Stimulated activated CD8-positive, alpha-beta memory T cell treated with anti-CD3 and anti-CD28 coated beads, Interleukin-2, amount 100 ng/mL, for 48 hours (primary cell): ENCODE measurements at regions not wholly inside any gene's neighbourhood (a gene's known extent, or its start where the extent isn't known, plus 50 kb on each side); places are given as distances from the start of the nearest gene placed in this dataset.
A peak's percentile ranks its signal among the peaks of the same experiment; 100 is the strongest.
"Not testable (repeated sequence)": the region's sequence is repeated elsewhere in the genome, so short reads cannot be mapped to it uniquely, and the experiment has no call there.

Experiments used
- DNase-seq, 2 donors: peaks; one replicate each; pipeline ENCODE4 v3.0.0-alpha.2; 2020; ENCODE audit warnings: low read depth in 2 of 2

DNA sequence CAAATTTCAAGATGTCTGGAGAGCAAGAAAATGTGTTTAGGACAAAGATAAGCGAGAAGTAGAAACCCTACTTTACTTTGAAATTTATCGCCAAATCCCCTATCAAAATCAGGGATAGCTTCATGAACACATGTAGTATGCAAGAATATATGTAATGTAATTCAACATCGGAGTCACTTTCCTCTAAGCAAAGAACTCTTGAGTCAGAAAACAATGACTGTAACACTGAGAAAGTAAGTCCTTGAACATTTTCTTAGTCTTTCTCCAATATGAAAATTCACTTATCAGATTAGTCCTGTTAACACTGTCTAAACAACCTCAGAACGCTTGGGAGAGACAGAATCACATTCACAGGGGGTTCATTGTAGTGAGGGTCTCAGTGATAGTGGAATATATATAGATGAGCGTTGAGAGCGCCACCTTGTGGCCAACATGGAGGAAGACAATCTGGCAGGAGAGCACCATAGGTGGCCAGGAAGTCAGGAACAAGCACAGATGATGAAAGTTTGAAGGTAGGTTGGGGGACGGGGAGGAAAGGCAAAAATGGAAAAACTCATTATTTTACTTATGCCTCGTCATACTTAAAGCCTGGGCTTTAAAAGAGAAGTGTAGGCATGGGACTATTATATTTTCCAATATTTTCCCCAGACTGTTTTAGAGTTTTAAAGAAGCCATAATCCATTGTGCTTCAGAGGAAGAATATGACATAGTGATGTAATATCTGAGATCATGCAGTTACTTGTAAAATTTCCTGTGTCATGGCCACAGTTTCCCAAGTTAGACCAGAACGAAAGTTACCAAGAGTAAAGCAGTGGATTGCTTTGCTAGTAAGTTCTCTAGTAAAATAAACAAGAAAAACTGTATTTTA lies 115.5 kb upstream of the GNAI1 start:
- DNase-seq, result peak; percentile 4 to 12

DNA sequence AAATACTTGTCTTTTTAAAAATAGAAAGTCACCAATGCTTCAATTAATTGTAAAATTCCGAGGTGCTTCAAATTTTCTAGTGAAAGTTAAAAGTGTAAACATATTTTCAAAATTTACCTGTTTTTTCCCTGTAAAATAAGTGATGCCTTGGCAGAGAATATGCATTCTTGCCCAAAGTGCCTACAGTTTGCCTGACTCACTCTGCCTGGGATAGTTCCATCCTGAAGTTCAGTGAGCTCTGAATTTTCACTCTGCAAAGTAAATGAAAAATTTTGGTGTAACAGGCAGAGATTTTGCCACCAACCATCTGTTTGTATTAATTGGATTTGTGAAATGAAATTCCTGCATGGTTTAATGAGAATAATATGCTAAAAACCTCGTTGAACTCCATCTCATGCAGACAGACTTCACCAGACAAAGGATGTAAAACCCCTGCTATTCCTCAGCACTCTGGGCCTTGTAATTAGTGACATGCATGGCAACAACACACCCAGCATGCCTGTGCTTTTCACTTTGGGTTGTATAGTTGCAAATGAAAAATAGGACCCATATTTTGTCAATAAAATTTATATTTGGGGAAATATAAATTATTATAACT lies 117.4 kb upstream of the GNAI1 start:
- DNase-seq, result no peak

DNA sequence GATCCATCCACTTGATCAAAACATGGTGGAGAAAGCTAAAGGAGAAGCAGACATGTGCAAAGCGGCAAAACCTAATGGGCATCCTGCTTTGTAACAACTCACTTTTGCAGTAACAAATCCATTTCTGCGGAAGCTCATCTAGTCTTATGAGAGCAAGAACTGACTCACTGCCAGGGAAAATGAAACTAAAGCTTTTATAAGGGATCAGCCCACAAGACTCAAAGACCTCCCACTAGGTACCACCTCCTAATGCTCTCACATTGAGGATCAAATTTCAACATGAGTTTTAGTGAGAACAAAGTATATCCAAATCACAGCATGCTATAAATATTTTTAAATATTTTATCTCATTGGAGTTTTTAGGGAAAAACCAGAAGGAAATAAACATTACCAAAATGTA lies 120.1 kb upstream of the GNAI1 start:
- no peak for DNase-seq

DNA sequence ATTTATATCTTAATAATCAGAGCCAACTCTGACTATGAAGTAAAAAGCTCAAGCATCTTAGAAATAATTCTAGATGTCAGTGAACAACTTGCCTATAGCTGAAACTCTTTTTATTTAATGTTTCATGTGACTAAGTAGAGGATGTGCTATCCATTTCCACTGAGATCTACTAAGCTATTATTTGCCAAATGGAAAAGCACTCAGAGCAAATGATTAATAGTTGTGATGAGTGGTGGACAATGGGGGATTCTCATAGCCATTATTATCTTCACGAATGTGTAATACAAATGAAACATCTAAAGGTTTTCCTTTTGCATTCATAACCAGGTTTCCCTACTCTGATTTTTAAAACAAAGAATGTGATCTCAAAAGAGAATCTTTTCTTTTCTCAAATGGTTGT lies 126.6 kb upstream of the GNAI1 start:
- DNase-seq, result no peak

DNA sequence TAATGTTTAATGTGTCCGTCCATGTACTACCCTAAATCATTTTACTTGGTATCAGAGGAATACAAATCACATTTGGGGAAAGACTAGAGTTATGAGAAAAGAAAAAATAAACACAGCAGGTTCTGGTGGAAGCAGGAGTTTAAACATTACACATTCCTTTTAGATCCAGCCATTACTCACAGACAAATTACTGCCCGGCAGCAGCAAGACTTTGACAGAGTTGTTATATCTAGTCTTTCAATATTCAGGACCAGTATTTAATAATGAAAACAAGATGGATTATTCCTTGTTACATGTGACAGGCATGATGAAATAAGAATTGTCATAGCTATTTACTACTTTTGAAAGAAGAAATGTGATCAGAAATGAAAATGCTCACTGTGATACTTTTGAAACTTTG lies 131.8 kb upstream of the GNAI1 start:
- DNase-seq, result no peak

DNA sequence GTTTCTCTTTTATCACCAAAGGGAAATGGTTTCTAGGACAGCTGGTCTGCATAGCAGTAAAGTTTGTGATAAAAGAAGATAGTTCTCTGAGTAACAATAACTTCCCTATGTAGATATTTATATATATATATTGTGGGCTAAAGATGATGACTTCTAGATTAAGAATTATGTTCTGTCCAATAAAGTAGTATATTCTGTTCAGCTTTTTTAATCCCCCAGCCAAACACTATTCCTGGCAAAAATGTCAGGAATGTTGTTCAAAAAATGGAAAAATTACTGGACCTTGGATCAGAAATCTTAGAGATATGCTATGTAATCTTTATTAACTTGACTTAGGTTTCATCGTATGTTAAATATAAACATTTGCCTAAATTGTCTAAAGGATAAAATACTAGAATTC lies 136.3 kb upstream of the GNAI1 start:
- no peak for DNase-seq

DNA sequence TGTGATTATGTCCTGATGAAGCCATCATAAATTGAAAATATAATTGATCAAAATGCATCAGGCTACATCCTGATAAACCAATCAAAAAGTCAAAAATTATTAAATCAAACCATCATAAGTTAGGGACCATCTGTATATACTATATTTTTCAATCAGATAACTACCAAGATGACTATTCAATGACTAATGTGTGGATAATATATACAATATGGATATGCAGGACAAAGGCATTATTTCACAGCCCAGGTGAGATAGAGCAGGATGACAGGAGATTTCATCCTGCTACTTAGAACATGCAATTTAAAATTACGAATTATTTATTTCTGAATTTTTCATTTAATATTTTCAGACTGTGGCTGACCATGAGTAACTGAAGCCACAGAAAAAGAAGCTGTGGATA lies 137.3 kb upstream of the GNAI1 start:
- no peak for DNase-seq

DNA sequence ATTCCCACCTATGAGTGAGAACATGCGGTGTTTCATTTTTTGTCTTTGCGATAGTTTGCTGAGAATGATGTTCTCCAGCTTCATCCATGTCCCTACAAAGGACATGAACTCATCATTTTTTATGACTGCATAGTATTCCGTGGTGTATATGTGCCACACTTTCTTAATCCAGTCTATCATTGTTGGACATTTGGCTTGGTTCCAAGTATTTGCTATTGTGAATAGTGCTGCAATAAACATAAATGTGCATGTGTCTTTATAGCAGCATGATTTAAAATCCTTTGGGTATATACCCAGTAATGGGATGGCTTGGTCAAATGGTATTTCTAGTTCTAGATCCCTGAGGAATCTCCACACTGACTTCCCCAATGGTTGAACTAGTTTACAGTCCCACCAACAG lies 138.9 kb upstream of the GNAI1 start:
- DNase-seq, result not testable (repeated sequence)

DNA sequence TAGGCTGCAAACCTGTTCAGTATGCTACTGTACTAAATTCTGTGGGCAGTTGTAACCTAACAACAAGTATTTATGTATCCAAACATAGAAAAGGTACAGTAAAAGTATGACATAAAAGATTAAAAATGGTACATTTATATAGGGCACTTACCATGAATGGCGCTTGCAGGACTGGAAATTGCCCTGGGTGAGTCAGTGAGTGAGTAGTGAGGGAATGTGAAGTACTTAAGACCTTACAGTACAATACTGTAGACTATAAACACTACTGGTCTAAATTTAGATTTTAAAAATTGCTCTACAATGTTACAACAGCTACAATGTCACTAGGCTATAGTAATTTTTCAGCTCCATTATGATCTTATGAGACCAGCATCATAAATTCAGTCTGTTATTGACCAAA lies 146.0 kb upstream of the GNAI1 start:
- DNase-seq, result no peak

DNA sequence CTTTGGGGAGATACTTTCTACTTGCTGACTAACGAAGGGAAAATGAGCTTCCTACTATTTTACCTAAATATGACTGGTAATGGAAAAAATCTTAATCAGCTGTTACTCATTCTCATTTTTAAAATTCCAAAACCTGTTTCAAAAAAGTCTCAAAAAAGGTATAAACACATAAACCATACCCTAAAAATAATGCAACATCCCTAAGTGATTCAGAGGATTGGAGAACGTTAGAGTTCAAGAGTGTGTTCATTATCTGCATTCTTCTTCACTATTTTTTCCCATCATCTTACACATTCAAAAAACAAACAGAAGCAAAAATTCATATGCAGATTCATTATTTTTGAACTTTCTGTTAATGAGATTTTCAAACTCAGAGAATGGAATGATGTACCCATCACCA lies 150.4 kb upstream of the GNAI1 start:
- no peak for DNase-seq

DNA sequence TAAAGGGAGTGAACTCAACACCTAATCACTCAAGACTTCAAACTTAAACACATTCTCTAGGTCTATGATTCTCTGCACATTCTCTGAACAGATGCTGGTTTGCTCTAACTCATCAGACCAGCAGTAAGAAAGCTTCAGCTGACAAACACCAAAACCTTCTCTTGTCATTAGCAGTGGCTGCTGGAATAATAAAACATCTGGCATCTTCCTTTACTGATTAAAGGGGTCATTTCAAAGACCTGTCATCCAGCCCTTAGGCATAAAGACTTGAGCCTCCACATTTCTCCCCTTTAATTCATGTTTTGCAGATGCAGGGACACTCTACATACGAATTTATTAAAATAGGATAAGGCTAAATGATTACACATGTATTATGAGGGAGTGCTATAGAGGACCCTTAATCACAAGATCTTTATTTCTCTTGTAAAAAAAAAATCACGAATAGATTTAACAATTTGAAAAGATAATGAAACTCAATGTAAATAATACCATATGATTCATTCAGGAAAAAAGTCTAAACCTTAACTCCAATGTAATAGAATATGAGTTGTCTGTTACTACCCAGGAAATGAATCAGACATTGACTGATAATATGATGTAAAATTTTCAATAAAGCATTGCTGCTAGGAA lies 152.4 kb upstream of the GNAI1 start:
- DNase-seq, result no peak

DNA sequence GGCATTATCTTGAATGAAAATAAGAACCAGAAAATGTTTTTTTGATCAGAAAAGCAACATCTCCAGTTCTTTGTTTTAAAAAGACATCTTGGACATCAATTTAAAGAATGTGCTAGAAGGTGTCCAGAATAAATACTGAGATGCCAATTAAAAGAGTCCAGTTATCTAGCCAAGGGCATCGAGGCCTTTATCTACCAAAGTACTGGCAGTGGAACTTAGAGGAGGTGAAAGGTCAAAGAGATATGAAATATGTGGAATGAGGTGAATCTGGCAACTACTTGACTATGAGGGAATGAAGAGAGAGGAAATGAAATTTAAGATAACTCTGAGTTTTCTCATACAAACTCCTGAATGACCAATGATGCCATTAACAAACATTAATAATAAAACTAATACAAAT lies 154.3 kb upstream of the GNAI1 start:
- DNase-seq, result no peak

DNA sequence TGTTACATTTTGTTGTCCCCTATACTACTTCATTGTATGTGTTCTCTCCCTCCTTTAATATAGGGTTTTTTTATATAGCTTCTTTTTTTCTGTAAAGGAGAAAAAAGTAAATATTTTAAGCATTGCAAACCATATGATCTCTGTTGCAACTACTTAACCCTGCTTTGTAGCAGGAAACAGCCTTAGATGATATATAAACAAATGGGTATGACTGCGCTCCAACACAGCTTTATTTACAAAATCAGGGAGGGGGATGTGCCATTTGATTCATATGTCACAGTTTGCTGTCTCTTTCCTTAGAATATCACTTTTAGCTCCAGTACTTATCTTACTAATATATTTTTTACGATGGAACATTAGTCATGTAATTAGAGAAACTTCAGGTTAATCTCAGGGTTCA lies 155.2 kb upstream of the GNAI1 start:
- DNase-seq, result no peak

DNA sequence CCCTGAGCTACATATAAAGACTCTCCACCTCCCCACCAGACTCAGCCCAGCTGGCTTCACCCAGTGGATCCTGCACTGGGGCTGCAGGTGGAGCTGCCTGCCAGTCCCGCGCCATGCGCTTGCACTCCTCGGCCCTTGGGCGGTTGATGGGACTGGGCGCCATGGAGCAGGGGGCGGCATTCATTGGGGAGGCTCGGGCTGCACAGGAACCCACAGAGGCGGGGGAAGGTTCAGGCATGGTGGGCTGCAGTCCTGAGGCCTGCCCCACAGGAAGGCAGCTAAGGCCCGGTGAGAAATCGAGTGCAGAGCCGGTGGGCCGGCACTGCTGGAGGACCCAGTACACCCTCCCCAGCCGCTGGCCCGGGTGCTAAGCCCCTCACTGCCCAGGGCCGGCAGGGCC lies 157.2 kb upstream of the GNAI1 start:
- DNase-seq, result no peak

DNA sequence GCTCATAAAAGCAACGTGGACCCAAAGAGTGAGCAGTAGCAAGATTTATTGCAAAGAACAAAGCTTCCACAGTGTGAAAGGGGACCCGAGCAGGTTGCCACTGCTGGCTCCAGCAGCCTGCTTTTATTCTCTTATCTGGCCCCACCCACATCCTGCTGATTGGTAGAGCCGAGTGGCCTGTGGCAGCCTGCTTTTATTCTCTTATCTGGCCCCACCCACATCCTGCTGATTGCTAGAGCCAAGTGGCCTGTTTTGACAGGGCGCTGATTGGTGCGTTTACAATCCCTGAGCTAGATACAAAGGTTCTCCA lies 158.0 kb upstream of the GNAI1 start:
- DNase-seq, result not testable (repeated sequence)

DNA sequence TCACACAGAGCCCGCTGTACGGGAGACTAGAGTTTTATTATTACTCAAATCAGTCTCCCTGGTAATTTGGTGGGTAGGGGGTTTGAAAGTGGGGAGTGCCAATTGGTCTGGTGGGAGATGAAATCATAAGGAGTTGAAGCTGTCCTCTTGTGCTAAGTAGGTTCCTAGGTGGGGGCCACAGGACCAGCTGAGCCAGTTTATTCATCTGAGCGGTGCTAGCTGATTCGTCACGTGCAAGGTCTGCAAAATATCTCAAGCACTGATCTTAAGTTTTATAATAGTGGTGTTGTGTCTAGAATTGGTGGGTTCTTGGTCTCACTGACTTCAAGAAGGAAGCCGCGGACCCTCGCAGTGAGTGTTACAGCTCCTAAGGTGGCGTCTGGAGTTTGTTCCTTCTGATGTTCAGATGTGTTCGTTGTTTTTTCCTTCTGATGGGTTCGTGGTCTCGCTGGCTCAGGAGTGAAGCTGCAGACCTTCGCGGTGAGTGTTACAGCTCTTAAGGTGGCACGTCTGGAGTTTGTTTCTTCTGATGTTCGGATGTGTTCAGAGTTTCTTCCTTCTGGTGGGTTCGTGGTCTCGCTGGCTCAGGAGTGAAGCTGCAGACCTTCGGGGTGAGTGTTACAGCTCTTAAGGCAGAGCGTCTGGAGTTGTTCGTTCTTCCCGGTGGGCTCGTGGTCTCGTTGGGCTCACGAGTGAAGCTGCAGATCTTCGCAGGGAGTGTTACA lies 158.5 kb upstream of the GNAI1 start:
- not testable (repeated sequence) for DNase-seq

DNA sequence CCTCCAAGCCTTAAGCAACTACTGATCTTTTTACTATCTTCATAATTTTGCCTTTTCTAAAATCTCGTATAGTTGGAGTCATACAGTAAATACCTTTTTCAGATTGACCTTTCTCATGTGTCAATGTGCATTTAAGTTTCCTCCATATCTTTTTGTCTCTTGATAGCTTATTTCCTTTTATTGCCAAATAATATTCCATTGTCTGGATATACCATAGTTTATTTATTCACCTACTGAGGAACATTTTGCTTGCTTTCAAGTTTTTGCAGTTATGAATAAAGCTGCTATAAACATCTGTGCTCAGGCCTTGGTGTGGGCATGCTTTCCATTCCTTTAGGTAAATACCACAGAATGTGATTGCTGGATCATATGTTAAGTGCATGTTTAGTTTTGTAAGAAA lies 161.2 kb upstream of the GNAI1 start:
- DNase-seq, result no peak

DNA sequence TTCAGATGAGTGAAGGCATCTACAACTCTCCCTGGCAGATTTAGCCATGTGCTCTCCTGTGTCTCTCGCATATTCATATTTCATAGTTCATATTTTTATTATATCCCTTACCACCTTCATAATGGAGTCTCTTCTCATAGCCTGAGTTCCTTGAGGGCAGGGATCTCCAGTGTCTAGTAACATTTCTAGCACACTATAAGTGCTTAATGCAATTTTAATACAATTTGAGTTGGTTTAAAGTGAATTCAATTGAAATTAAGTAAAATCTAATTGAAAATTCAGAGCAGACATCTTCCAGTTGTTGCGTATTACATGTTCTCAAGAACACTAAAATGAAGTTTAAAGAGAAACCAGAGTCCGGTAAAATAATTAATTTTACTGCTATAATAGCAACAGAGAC lies 163.6 kb upstream of the GNAI1 start:
- no peak for DNase-seq

DNA sequence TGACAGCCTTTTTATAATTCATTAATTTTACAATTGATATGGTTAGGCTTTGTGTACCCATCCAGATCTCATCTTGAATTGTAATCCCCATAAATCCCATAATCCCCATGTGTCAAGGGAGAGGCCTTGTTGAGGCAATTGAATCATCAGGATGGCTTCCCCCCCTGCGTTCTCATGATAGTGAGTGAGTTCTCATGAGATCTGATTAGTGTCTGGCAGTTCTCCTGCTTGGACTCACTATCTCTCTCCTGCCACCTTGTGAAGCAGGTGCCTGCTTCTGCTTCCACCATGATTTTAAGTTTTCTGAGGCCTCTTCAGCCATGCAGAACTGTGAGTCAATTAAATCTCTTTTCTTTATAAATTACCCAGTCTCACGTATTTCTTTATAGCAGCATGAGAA lies 165.7 kb upstream of the GNAI1 start:
- no peak for DNase-seq

DNA sequence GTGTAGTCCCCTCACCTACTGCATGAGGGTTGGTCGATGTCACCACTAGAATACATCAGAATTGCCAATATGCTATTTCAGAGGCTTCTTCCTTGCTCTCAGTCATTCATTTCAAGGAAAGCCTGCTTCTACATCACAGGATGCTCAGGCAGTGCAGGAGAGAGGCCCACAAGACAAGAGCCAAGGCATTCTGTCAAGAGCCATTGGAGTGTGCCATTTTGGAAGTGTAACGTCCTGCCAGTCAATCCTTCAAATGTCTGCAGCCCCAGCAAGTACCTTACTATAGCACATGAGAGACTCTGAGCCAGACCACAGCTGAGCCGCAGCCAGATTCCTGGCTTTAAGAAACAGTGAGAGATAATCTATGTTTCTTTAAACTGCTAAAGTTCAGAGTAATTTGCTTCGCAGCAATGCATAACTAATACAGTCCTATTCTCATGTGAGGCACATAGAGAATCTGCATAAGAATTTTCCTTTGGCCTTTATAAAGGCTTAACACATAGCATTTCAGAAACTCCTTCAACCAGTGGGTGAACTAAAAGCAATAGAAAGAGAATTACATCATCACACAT lies 166.5 kb upstream of the GNAI1 start:
- no peak for DNase-seq

DNA sequence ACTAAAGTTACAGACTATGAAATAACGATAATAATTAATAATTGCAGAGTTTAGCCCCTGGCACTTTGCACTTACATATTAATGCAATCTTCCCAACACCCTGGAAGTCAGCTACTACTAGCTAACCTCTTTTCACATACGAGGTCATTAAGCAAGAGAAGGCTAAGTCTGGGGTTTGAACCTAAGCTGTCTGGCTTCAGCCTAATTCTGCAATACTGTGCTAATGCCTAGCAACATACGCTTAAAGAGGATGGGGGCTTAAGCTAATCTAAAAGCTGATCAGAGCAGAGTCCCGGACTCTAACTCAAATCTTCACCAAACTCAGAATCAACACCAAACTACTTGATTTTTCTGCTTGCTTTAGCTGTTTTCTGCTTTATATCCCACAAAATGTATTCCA lies 168.7 kb upstream of the GNAI1 start:
- no peak for DNase-seq

DNA sequence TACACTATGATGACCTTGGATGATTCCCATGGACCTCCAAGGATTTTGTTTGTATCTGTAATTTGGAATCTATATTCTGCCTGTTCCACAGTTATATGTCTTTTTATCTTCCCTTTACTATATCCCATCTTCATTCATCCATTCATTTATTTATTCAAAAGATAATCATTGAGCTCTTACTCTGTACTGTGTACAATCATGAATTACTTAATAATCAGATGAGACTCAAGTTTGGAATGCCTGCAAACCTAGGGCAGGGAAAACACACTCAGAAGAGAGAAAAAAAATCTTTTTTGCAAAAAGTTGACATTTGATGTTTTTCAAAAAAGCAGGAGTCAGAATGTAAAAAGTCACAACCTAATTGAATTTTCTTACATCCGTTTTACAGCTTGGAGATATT lies 170.2 kb upstream of the GNAI1 start:
- no peak for DNase-seq
